ENCODE measurements at regions not wholly inside any gene's neighbourhood (a gene's known extent, or its start where the extent isn't known, plus 50 kb on each side); places are given as distances from the start of the nearest gene placed in this dataset.
"Not testable (repeated sequence)": the region's sequence is repeated elsewhere in the genome, so short reads cannot be mapped to it uniquely, and the experiment has no call there.

GRCh38 chr4:137853424-137853823, 321.1 kb upstream of the PCDH18 start:
- no peak for DNase-seq
- WGBS, 2 donors, result 88 to 98% methylated on average over 25 to 27 of the region's 29 CpGs
- TF ChIP-seq POLR2A (IDR thresholded peaks at IDR 0.05), result no peak
- TF ChIP-seq CTCF (IDR thresholded peaks at IDR 0.05), result no peak
- intact Hi-C loops (cut with DNase I), result no loop called here
- no peaks in the 10 kb centered on the region for H3K9me3 ChIP-seq
- no peak overlapping the region for H3K4me3 ChIP-seq
- ATAC-seq, result no peak
- no peaks in the 10 kb centered on the region for H3K36me3 ChIP-seq (replicated peaks in 1 of 2; ENCODE audit: insufficient read depth in 1 of 2, low read depth in 2 of 2)
- no peaks in the 10 kb centered on the region for H3K27me3 ChIP-seq
- no peaks in the 10 kb centered on the region for H3K4me1 ChIP-seq
- no peak overlapping the region for H3K27ac ChIP-seq

- no peaks in the 10 kb centered on the region for H3K9me3 ChIP-seq
- no peak for TF ChIP-seq CTCF (IDR thresholded peaks at IDR 0.05)
- no peak for TF ChIP-seq POLR2A (IDR thresholded peaks at IDR 0.05)
- no peaks in the 10 kb centered on the region for H3K27me3 ChIP-seq
- 86 to 92% methylated on average over 2 of the region's 2 CpGs for WGBS, 2 donors
- no peak overlapping the region for H3K27ac ChIP-seq
- intact Hi-C loops (cut with DNase I), result no loop called here
- no peaks in the 10 kb centered on the region for H3K4me1 ChIP-seq
- DNase-seq (no peak), ATAC-seq (no peak)
- no peaks in the 10 kb centered on the region for H3K36me3 ChIP-seq (replicated peaks in 1 of 2; ENCODE audit: insufficient read depth in 1 of 2, low read depth in 2 of 2)
- no peak overlapping the region for H3K4me3 ChIP-seq
Measured at GRCh38 chr4:137852326-137852725, 320.0 kb upstream of the PCDH18 start.

GRCh38 chr4:137851435-137851834, 319.1 kb upstream of the PCDH18 start:
- ATAC-seq, result no peak
- intact Hi-C loops (cut with DNase I), result no loop called here
- no peak for DNase-seq

GRCh38 chr4:137827945-137828344, 295.7 kb upstream of the PCDH18 start:
- DNase-seq; ATAC-seq; intact Hi-C loops (cut with DNase I); H3K4me1 ChIP-seq; H3K9me3 ChIP-seq; H3K4me3 ChIP-seq; H3K36me3 ChIP-seq (replicated peaks in 1 of 2; ENCODE audit: insufficient read depth in 1 of 2, low read depth in 2 of 2); H3K27me3 ChIP-seq; H3K27ac ChIP-seq: not testable (repeated sequence)

More at GRCh38 chr4:137851435-137851834, 319.1 kb upstream of the PCDH18 start:
- Histone ChIP-seq H3K27ac (no peak overlapping the region), H3K36me3 (replicated peaks in 1 of 2; ENCODE audit: insufficient read depth in 1 of 2, low read depth in 2 of 2) (no peaks in the 10 kb centered on the region), H3K27me3 (no peaks in the 10 kb centered on the region), H3K4me3 (no peak overlapping the region), H3K9me3 (no peaks in the 10 kb centered on the region), H3K4me1 (no peaks in the 10 kb centered on the region)
- WGBS, 2 donors, result 57 to 74% methylated on average over 2 of the region's 2 CpGs
- TF ChIP-seq CTCF (IDR thresholded peaks at IDR 0.05), result no peak
- no peak for TF ChIP-seq POLR2A (IDR thresholded peaks at IDR 0.05)

DNA sequence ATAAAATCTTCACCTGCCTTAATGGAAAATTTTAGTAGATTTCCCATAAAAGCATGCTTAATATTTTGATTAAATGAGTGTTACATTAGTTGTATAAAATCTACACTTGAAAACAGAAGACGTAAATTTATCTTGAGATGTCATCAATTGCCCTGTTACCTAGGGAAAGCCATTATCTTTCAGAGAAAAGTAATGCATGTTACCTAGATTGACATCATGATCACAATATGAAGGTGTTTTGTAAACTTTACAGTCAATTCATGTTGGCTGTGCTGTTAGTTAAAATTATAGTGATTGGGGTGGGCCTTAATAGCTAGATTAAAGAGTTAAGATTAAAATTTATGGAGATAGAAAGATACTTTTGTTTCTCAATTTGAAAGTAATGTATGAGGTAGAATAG, 293.2 kb upstream of the PCDH18 start:
- DNase-seq, result no peak
- WGBS, 2 donors, result 78 to 83% methylated on average over 1 of the region's 1 CpG
- ATAC-seq, result no peak
- TF ChIP-seq CTCF (IDR thresholded peaks at IDR 0.05), result no peak
- TF ChIP-seq POLR2A (IDR thresholded peaks at IDR 0.05), result no peak
- H3K9me3 ChIP-seq, result peaks cover 0 to 2% (median 2%) of the 10 kb centered on the region in 3 donors
- no peak overlapping the region for H3K4me3 ChIP-seq
- H3K36me3 ChIP-seq (replicated peaks in 1 of 2; ENCODE audit: insufficient read depth in 1 of 2, low read depth in 2 of 2), result no peaks in the 10 kb centered on the region
- no peak overlapping the region for H3K27ac ChIP-seq
- H3K4me1 ChIP-seq, result no peaks in the 10 kb centered on the region
- intact Hi-C loops (cut with DNase I), result no loop called here
- H3K27me3 ChIP-seq, result no peaks in the 10 kb centered on the region

Measured in body of pancreas (tissue), 4 donors.